ENCODE measurements at regions not wholly inside any gene's neighbourhood (a gene's known extent, or its start where the extent isn't known, plus 50 kb on each side); places are given as distances from the start of the nearest gene placed in this dataset.

DNA sequence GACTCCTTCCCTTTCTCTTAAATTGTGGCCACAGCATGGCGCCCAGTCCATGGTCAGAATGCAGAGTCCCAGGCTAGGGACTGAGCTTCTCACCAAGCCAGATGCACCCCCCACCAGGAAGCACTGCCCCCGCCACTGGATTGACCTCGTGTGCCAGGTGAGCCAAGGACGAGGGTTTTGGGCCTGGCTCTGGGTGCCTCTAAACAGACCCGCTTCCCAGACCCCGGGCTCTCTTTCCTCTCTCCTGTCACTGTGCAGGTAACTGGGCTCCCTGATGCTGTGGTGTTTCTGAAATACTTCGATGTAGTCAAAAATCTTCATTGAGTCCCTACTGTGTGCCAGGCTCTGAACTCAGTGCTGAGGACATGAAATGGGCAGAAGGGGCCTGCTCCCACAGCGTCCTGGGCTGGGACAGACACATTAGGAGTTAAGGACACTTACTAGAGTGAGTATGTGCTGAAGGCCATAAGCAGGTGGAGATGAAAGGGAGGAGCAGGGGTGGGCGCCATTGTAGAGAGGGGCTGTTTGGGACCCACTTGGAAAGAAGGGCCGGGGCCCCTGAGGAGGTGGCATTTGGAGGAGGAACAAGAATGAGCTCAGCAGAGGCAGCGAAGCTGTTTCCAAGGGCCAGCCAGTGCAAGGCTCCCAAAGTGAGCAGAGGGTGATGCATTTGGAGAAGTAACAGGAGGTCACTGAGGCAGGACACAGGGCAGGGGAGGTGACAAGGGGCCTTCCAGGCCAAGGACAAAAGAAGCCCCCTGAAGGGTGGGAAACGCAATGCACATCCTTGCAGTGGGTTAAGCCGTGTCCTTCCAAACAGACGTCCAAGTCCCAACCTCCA lies 217.1 kb downstream of the ANKRD60 start:
- Histone ChIP-seq H3K27ac (ENCODE audit: low read depth, low read length, poor library complexity, severe bottlenecking) (no peak overlapping the region), H3K4me1 (ENCODE audit: insufficient read depth, low read length, poor library complexity, severe bottlenecking) (no peaks in the 10 kb centered on the region), H3K36me3 (ENCODE audit: insufficient read depth, low read length) (no peaks in the 10 kb centered on the region), H4K20me1 (ENCODE audit: insufficient read depth, low read length) (no peaks in the 10 kb centered on the region), H3K9me3 (ENCODE audit: low read length) (no peaks in the 10 kb centered on the region), H3K4me3 (ENCODE audit: low read depth, low read length, poor library complexity, severe bottlenecking) (no peak overlapping the region), H2AFZ (ENCODE audit: low read length) (no peak overlapping the region), H3K4me2 (ENCODE audit: low read length) (no peak overlapping the region), H3K79me2 (ENCODE audit: insufficient read depth, low read depth, low read length) (no peaks in the 10 kb centered on the region), H3K9me2 (ENCODE audit: insufficient read depth, low read length) (no peaks in the 10 kb centered on the region)
- TF ChIP-seq EZH2phosphoT487 (IDR thresholded peaks at IDR 0.05; ENCODE audit: borderline replicate concordance, low read depth, low read length): no peak
- TF ChIP-seq, protein P1, sequence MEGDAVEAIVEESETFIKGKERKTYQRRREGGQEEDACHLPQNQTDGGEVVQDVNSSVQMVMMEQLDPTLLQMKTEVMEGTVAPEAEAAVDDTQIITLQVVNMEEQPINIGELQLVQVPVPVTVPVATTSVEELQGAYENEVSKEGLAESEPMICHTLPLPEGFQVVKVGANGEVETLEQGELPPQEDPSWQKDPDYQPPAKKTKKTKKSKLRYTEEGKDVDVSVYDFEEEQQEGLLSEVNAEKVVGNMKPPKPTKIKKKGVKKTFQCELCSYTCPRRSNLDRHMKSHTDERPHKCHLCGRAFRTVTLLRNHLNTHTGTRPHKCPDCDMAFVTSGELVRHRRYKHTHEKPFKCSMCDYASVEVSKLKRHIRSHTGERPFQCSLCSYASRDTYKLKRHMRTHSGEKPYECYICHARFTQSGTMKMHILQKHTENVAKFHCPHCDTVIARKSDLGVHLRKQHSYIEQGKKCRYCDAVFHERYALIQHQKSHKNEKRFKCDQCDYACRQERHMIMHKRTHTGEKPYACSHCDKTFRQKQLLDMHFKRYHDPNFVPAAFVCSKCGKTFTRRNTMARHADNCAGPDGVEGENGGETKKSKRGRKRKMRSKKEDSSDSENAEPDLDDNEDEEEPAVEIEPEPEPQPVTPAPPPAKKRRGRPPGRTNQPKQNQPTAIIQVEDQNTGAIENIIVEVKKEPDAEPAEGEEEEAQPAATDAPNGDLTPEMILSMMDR (conservative IDR thresholded peaks at IDR 0.05; ENCODE audit: low read length): no peak
- CTCF ChIA-PET (ENCODE audit: unreplicated experiment): no interaction called here
- DNase-seq (ENCODE audit: low spot score): no peak
- POLR2A ChIA-PET: no interaction called here
- no TSS peak for BruUV-seq (replicated peaks)
- intact Hi-C loops (cut with micrococcal nuclease; ENCODE audit: unreplicated experiment): no loop called here

DNA sequence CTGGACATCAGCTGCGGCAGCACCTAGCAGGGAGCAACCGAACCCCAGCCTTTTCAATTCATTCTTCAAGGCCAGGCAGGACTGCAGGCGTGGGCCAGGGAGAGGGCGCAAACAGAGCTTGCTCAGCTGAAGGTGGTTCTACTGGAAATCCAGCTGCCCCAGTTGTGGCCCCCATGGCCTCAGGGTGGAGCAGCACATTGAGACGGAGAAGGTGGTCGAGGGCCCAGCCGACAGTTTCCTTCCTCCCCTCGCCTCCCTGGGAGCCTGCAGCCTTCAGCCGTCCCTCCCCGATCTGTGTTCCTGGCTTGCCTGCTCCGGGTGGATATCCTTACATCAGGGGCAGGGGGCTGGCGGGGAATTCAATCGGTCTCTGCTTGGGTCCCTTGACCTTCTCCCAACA lies 217.8 kb downstream of the ANKRD60 start:
- Histone ChIP-seq H3K4me3 (ENCODE audit: low read depth, low read length, poor library complexity, severe bottlenecking) (no peak overlapping the region), H3K27ac (ENCODE audit: low read depth, low read length, poor library complexity, severe bottlenecking) (no peak overlapping the region), H3K79me2 (ENCODE audit: insufficient read depth, low read depth, low read length) (no peaks in the 10 kb centered on the region), H3K4me2 (ENCODE audit: low read length) (no peak overlapping the region), H3K4me1 (ENCODE audit: insufficient read depth, low read length, poor library complexity, severe bottlenecking) (no peaks in the 10 kb centered on the region), H4K20me1 (ENCODE audit: insufficient read depth, low read length) (no peaks in the 10 kb centered on the region), H3K9me2 (ENCODE audit: insufficient read depth, low read length) (no peaks in the 10 kb centered on the region), H2AFZ (ENCODE audit: low read length) (no peak overlapping the region), H3K36me3 (ENCODE audit: insufficient read depth, low read length) (no peaks in the 10 kb centered on the region), H3K9me3 (ENCODE audit: low read length) (no peaks in the 10 kb centered on the region)
- intact Hi-C loops (cut with micrococcal nuclease; ENCODE audit: unreplicated experiment): no loop called here
- no TSS peak for BruUV-seq (replicated peaks)
- ChIA-PET POLR2A (no interaction called here), CTCF (ENCODE audit: unreplicated experiment) (no interaction called here)
- no peak for TF ChIP-seq EZH2phosphoT487 (IDR thresholded peaks at IDR 0.05; ENCODE audit: borderline replicate concordance, low read depth, low read length)
- TF ChIP-seq, protein P1 (conservative IDR thresholded peaks at IDR 0.05; ENCODE audit: low read length): no peak
- DNase-seq (ENCODE audit: low spot score): no peak

DNA sequence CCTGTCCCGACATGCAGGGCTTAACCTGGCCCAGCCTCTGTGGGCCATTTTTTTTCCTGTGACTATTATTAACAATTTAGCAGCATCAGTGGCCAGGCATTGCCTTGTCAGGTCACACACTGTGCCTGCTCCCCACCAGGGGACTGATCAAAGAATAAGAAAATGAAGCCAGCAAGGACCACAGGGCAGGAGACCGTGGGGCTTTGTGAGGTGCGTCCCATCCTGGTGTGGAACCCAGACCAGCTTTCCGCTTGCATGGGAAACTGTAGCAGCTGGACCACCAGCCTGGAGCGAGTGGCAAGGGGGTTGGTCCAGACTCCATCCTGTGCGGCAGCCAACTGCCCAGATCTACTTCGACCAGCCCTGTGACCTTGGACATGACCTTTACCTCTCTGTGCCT lies 218.3 kb downstream of the ANKRD60 start:
- Histone ChIP-seq H3K36me3 (ENCODE audit: insufficient read depth, low read length) (no peaks in the 10 kb centered on the region), H3K27ac (ENCODE audit: low read depth, low read length, poor library complexity, severe bottlenecking) (no peak overlapping the region), H3K4me1 (ENCODE audit: insufficient read depth, low read length, poor library complexity, severe bottlenecking) (no peaks in the 10 kb centered on the region), H3K4me2 (ENCODE audit: low read length) (no peak overlapping the region), H3K79me2 (ENCODE audit: insufficient read depth, low read depth, low read length) (no peaks in the 10 kb centered on the region), H3K9me3 (ENCODE audit: low read length) (no peaks in the 10 kb centered on the region), H2AFZ (ENCODE audit: low read length) (no peak overlapping the region), H4K20me1 (ENCODE audit: insufficient read depth, low read length) (no peaks in the 10 kb centered on the region), H3K9me2 (ENCODE audit: insufficient read depth, low read length) (no peaks in the 10 kb centered on the region), H3K4me3 (ENCODE audit: low read depth, low read length, poor library complexity, severe bottlenecking) (no peak overlapping the region)
- ChIA-PET CTCF (ENCODE audit: unreplicated experiment) (no interaction called here), POLR2A (interaction anchor here (0.6 kb wide), 1 partner anchor 307 kb away, joined by 3 read pairs; no protein-coding TSS in a partner anchor)
- no peak for DNase-seq (ENCODE audit: low spot score)
- no peak for TF ChIP-seq EZH2phosphoT487 (IDR thresholded peaks at IDR 0.05; ENCODE audit: borderline replicate concordance, low read depth, low read length)
- TF ChIP-seq, protein P1 (conservative IDR thresholded peaks at IDR 0.05; ENCODE audit: low read length): no peak
- no TSS peak for BruUV-seq (replicated peaks)
- intact Hi-C loops (cut with micrococcal nuclease; ENCODE audit: unreplicated experiment): no loop called here

All from OCI-LY7 (cell line).